ENCODE measurements at regions not wholly inside any gene's neighbourhood (a gene's known extent, or its start where the extent isn't known, plus 50 kb on each side); places are given as distances from the start of the nearest gene placed in this dataset.

GRCh38 chr12:88876857-88877256 lies 296.6 kb upstream of the KITLG start:
- TF ChIP-seq CTCF (conservative IDR thresholded peaks at IDR 0.05; ENCODE audit: low read length) = no peak
- no peak for TF ChIP-seq EZH2phosphoT487 (IDR thresholded peaks at IDR 0.05; ENCODE audit: borderline replicate concordance, low read depth, low read length)
